Progenitor cell of endocrine pancreas (in vitro differentiated cells): ENCODE measurements at regions not wholly inside any gene's neighbourhood (a gene's known extent, or its start where the extent isn't known, plus 50 kb on each side); places are given as distances from the start of the nearest gene placed in this dataset.

Source experiments
- DNase-seq: peaks from one replicate; pipeline ENCODE4 v3.0.0; 2021; ENCODE audit warnings: low spot score; ENCODE audit not compliant: unreplicated experiment
- H3K27ac Mint-ChIP-seq: 2 replicates; pipeline ENCODE4 v1.8.0; 2021; ENCODE audit warnings: mild to moderate bottlenecking, moderate library complexity, mixed read lengths
- H3K27me3 Mint-ChIP-seq: 2 replicates; pipeline ENCODE4 v1.8.0; 2021; ENCODE audit warnings: mixed read lengths
- H3K36me3 Mint-ChIP-seq: 2 replicates; pipeline ENCODE4 v1.8.0; 2022; ENCODE audit warnings: mixed read lengths; ENCODE audit not compliant: insufficient read depth
- H3K4me1 Mint-ChIP-seq: 2 replicates; pipeline ENCODE4 v1.8.0; 2021; ENCODE audit warnings: low read depth, mixed read lengths
- H3K4me3 Mint-ChIP-seq: 2 replicates; pipeline ENCODE4 v1.8.0; 2021; ENCODE audit warnings: low read depth, mild to moderate bottlenecking, moderate library complexity, mixed read lengths
- H3K9me3 Mint-ChIP-seq: 2 replicates; pipeline ENCODE4 v1.8.0; 2021; ENCODE audit warnings: low read depth, mixed read lengths
- TF ChIP-seq, protein P1 (sequence below): fragments of 200-600 bp; sonication (generic); IDR thresholded peaks from one replicate; pipeline ENCODE4 v1.5.0; 2021; ENCODE audit warnings: antibody characterized with exemption, mild to moderate bottlenecking; ENCODE audit not compliant: unreplicated experiment

DNA sequence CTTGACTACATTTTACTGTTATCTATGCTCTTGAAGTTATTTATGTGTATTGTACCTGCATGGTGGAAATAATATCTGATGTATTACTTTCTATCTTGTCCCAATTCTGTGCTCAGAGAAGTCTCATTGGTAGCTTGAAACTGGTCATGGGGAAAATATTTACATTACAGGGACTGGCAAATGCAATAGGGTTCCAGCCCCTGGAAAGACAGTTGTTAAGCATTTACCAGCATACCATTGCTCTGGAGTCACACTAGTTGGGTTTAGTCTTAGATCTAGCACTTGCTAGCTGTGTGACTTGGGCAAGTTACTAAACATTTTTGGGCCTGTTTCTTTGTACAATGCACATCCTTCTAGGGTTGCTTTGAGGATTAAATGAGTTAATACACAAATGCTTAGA is 86.3 kb upstream of the NRXN3 start:
- H3K36me3 Mint-ChIP-seq = no peaks in the 10 kb centered on the region
- no peaks in the 10 kb centered on the region for H3K9me3 Mint-ChIP-seq
- DNase-seq = no peak
- H3K27ac Mint-ChIP-seq = no peak overlapping the region
- peaks cover 54% of the 10 kb centered on the region for H3K27me3 Mint-ChIP-seq
- TF ChIP-seq, protein P1, sequence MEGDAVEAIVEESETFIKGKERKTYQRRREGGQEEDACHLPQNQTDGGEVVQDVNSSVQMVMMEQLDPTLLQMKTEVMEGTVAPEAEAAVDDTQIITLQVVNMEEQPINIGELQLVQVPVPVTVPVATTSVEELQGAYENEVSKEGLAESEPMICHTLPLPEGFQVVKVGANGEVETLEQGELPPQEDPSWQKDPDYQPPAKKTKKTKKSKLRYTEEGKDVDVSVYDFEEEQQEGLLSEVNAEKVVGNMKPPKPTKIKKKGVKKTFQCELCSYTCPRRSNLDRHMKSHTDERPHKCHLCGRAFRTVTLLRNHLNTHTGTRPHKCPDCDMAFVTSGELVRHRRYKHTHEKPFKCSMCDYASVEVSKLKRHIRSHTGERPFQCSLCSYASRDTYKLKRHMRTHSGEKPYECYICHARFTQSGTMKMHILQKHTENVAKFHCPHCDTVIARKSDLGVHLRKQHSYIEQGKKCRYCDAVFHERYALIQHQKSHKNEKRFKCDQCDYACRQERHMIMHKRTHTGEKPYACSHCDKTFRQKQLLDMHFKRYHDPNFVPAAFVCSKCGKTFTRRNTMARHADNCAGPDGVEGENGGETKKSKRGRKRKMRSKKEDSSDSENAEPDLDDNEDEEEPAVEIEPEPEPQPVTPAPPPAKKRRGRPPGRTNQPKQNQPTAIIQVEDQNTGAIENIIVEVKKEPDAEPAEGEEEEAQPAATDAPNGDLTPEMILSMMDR = no peak
- H3K4me1 Mint-ChIP-seq = no peaks in the 10 kb centered on the region
- H3K4me3 Mint-ChIP-seq = no peak overlapping the region

DNA sequence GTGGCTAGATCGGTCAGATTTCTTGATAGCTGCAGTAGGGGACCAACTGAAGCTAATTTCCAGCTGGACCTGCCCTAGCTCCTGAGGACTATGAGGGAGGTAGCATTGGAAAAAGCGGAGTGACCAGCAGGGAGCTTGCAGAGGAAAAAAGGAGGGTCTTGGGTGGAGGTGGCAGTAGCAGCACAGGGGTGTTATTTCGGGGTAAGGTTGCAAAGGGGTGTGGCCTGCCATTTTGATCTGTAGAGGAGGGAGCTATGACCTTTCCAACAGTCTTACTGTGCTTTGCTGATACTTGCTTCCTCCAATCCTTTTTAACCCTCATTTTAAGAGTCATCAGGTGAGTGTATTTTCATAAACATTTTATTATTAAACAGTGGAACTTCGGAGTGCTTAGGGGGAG is 83.8 kb upstream of the NRXN3 start:
- DNase-seq = no peak
- Mint-ChIP-seq H3K9me3 (no peaks in the 10 kb centered on the region), H3K4me1 (no peaks in the 10 kb centered on the region), H3K36me3 (no peaks in the 10 kb centered on the region), H3K27me3 (peaks cover 62% of the 10 kb centered on the region), H3K4me3 (no peak overlapping the region), H3K27ac (no peak overlapping the region)
- TF ChIP-seq, protein P1 = no peak

DNA sequence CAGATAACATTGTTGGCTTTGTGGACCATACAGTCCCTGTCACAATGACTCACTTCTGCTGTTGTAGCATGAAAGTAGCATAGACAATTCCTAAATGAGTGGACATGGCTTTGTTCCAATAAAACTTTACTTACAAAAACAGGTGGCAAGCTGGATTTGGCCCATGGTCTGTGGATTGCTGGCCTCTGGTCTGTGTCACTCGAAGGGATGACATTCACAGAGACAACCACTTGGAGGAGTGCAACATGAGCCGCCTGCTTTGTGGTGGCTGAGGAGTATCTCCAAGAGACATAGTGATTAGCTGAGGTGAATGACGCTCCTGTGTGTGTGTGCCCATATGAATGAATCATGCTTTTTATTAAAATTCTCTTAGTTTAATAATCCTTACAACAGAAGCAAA is 81.3 kb upstream of the NRXN3 start:
- H3K4me1 Mint-ChIP-seq = no peaks in the 10 kb centered on the region
- no peak overlapping the region for H3K27ac Mint-ChIP-seq
- H3K4me3 Mint-ChIP-seq = no peak overlapping the region
- peaks cover 54% of the 10 kb centered on the region for H3K27me3 Mint-ChIP-seq
- no peaks in the 10 kb centered on the region for H3K9me3 Mint-ChIP-seq
- TF ChIP-seq, protein P1 = no peak
- no peak for DNase-seq
- H3K36me3 Mint-ChIP-seq = no peaks in the 10 kb centered on the region

DNA sequence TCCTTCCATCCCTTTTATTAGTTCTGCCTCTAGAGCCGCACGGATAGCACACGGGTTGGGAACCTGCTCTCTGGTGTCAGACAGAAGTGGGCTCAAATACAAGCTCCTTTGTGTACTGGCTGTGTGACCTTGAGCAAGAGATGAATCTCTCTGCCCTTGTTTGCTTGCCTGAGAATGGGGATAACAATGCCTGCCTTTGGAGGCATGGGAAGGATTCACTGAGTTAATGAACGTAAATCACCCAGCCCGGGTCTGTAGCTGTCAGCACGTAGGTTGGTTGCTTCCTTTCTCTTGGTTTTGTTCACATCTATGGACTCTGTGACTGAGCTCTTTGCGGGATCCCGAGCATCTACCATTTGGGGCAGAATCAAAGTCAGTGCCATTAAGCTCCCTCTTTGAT is 79.3 kb upstream of the NRXN3 start:
- Mint-ChIP-seq H3K4me1 (no peaks in the 10 kb centered on the region), H3K27ac (no peak overlapping the region), H3K4me3 (no peak overlapping the region), H3K27me3 (peaks cover 39% of the 10 kb centered on the region), H3K9me3 (no peaks in the 10 kb centered on the region), H3K36me3 (no peaks in the 10 kb centered on the region)
- TF ChIP-seq, protein P1 = no peak
- DNase-seq = no peak

DNA sequence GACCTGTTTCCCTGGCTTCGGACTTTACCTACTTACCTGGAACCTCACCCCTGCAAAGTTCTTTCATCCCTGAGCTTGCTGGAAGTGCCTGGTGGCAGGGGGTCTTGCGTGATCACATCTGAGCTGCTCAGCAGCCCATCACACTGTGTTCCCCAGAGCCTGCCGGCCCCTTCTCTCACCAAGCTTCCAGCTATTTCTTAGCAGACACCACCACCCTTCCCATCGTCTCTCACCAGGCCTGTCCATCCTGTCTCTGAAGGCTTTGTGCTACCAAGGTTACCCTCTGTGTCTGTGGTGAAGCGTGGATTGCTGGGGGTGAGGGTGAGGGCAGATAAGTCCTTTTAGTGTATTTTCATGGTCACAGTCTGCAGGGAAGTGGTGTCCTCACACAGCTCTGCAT is 78.8 kb upstream of the NRXN3 start:
- TF ChIP-seq, protein P1 = no peak
- H3K36me3 Mint-ChIP-seq = no peaks in the 10 kb centered on the region
- H3K9me3 Mint-ChIP-seq = no peaks in the 10 kb centered on the region
- no peak overlapping the region for H3K4me3 Mint-ChIP-seq
- no peaks in the 10 kb centered on the region for H3K4me1 Mint-ChIP-seq
- no peak overlapping the region for H3K27ac Mint-ChIP-seq
- peaks cover 36% of the 10 kb centered on the region for H3K27me3 Mint-ChIP-seq
- no peak for DNase-seq
